Pancreas (tissue), 10 donors: ENCODE measurements at regions not wholly inside any gene's neighbourhood (a gene's known extent, or its start where the extent isn't known, plus 50 kb on each side); places are given as distances from the start of the nearest gene placed in this dataset.

ENCODE experiments used
- ATAC-seq, 4 donors: fragments of 200-7000 bp; cut with Tn5 transposase; one replicate each; pipeline versions ENCODE4 v1.8.0 to v1.9.1; 2020; ENCODE audit warnings: mild to moderate bottlenecking in 4 of 4, moderate library complexity in 4 of 4
- DNase-seq, 6 donors: peaks; one replicate each; pipeline ENCODE4 v3.0.0-alpha.2; 2020
- FAIRE-seq: peaks from 2 replicates; lab custom pipeline; 2012; peaks lifted over from hg19 to GRCh38; lab: Jason Lieb, UNC
- H3K27ac ChIP-seq, 4 donors: fragments of 200-600 bp; sonication (generic); 1 replicate in 3 of 4; 2 replicates in 1 of 4; pipeline versions ENCODE4 v1.5.0 to v1.8.0; 2020
- H3K27me3 ChIP-seq, 4 donors: fragments of 200-600 bp; one replicate each; pipeline ENCODE4 v1.8.0; 2021
- H3K36me3 ChIP-seq, 3 donors: fragments of 200-600 bp; sonication (generic) in 1 of 3; one replicate each; pipeline versions ENCODE4 v1.5.0 to v1.8.0; 2020 to 2021
- H3K4me1 ChIP-seq, 3 donors: fragments of 200-600 bp; one replicate each; pipeline ENCODE4 v1.8.0; 2021
- H3K4me3 ChIP-seq, 4 donors: fragments of 200-600 bp; sonication (generic) in 2 of 4; one replicate each; pipeline versions ENCODE4 v1.5.0 to v1.8.0; 2020 to 2021
- H3K9me3 ChIP-seq, 4 donors: fragments of 200-600 bp; one replicate each; pipeline ENCODE4 v1.8.0; 2021
- WGBS, 2 donors: extraction: QIAGEN DNeasy Blood & Tissue Kit; methylation state at CpG; one replicate each; pipeline ENCODE4 v1.1.7; 2013; 5-methylcytosine and 5-hydroxymethylcytosine counted together
- intact Hi-C, 3 donors: fragments of 100-400 bp; cut with DNase I; formaldehyde crosslinking; loops; one replicate each; pipeline versions ENCODE4 v1.11.1 to v1.14.2; 2022
- TF ChIP-seq, protein P1 (sequence below), 4 donors: fragments of 200-600 bp; sonication (generic) in 3 of 4; IDR thresholded peaks; one replicate each; pipeline versions ENCODE4 v1.5.0 to v1.8.0; 2021; ENCODE audit warnings: antibody characterized with exemption in 4 of 4
- donor health status: healthy with polysubstance abuse.
- donor health status: DM: no; HTN: no; CAD: no; lungs with moderate emphysema.
- donor health status: DM: no; HTN: no; CAD: no.
- donor health status: control.
- donor health status: control.
- donor health status: Bipolar disorder and iron deficiency.
- donor health status: DM: yes; HTN: yes; CAD: no.
- donor health status: DM: no; HTN: no; CAD: no.
- donor health status: DM: no; HTN: no; CAD: no.
- donor health status: DM: yes; HTN: yes; CAD: no.

DNA sequence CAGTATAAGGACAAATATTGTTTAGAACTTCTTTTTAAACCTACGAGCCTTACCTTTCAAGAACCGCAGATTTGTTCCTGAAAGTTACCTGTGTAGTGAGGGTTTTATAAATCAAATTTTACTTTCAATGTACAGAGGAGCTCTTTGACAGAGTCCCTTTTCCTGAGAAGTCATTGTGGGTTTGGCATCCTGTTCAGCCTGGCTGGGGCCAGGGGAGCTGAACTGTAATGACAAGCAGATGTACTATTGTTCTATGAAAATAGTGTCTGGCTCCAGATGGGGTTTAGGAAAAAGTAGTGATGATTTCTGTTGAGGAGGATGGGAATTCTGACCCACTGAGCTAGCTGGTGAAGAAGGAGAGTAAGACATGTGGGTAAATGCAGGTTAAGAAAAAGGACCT, 196.2 kb upstream of the PGRMC2 start:
- H3K36me3 ChIP-seq: no peaks in the 10 kb centered on the region
- no peaks in the 10 kb centered on the region for H3K27me3 ChIP-seq
- H3K27ac ChIP-seq: no peak overlapping the region
- H3K9me3 ChIP-seq: no peaks in the 10 kb centered on the region
- ATAC-seq (no peak), DNase-seq (no peak), FAIRE-seq (no peak)
- no peaks in the 10 kb centered on the region for H3K4me1 ChIP-seq
- no peak overlapping the region for H3K4me3 ChIP-seq
- 91% methylated on average over 2 of the region's 2 CpGs for WGBS, 2 donors
- intact Hi-C loops: no loop called here
- TF ChIP-seq, protein P1, sequence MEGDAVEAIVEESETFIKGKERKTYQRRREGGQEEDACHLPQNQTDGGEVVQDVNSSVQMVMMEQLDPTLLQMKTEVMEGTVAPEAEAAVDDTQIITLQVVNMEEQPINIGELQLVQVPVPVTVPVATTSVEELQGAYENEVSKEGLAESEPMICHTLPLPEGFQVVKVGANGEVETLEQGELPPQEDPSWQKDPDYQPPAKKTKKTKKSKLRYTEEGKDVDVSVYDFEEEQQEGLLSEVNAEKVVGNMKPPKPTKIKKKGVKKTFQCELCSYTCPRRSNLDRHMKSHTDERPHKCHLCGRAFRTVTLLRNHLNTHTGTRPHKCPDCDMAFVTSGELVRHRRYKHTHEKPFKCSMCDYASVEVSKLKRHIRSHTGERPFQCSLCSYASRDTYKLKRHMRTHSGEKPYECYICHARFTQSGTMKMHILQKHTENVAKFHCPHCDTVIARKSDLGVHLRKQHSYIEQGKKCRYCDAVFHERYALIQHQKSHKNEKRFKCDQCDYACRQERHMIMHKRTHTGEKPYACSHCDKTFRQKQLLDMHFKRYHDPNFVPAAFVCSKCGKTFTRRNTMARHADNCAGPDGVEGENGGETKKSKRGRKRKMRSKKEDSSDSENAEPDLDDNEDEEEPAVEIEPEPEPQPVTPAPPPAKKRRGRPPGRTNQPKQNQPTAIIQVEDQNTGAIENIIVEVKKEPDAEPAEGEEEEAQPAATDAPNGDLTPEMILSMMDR (IDR thresholded peaks at IDR 0.05): no peak

DNA sequence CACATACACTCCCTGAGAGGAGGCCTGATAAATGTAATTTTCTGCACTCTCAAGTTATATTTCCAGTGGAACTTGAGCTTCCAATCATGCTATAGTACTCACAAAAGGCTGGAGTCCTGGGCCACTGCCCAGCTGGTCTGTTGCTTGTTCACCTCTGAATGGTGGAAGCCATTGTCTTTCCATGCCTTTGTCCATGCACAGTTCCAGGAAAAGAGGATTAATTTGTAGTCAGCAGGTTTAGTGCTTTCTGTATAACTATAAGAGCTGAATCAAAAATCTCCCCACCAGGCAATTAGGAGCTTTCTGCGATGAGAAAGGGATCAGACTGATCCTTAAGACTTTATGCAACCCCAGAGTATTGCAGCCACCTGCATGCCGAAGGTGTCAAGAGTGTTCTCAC, 195.4 kb upstream of the PGRMC2 start:
- Histone ChIP-seq H3K4me3 (no peak overlapping the region), H3K27ac (no peak overlapping the region), H3K27me3 (no peaks in the 10 kb centered on the region), H3K4me1 (no peaks in the 10 kb centered on the region), H3K36me3 (no peaks in the 10 kb centered on the region), H3K9me3 (no peaks in the 10 kb centered on the region)
- intact Hi-C loops: no loop called here
- TF ChIP-seq, protein P1 (IDR thresholded peaks at IDR 0.05): no peak
- ATAC-seq (no peak), DNase-seq (no peak), FAIRE-seq (no peak)
- WGBS, 2 donors: 92 to 93% methylated on average over 2 of the region's 2 CpGs

DNA sequence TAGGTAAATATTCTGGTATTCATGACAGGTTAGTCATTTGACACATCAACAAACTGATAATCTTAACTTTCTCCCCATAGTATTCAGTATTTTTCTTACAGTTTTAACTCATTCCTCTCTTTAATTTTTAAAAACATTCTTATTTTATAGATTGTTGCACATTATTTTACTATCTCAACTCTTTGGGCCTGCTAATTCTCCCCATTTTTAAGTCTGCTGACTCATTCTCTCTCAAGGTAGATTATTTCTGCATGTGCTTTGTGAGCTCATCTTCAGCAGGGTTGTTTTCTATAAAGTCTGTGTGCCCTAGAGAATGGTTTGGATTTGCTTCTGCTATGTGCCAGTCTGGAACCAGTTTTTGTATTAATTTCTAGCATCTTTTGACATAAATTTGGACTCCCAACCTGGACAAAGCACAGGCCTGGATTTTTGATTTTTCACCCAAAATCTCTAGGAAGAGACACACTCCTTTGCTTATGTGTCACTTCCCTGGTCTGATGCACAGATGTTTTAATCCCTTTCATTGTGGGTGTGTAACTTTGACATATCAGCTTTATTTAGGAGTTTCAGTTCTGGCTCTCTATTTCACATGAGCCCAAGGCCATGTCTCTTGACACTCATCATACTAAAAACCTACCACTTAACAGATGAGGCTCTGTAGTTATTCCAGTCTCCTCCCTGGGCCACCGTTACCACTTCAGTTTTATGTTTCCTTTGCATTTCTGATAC, 194.3 kb upstream of the PGRMC2 start:
- WGBS, 2 donors: 97% methylated on average over 1 of the region's 1 CpG
- TF ChIP-seq, protein P1 (IDR thresholded peaks at IDR 0.05): no peak
- FAIRE-seq (no peak), ATAC-seq (no peak), DNase-seq (no peak)
- Histone ChIP-seq H3K27ac (no peak overlapping the region), H3K27me3 (no peaks in the 10 kb centered on the region), H3K4me3 (no peak overlapping the region), H3K9me3 (no peaks in the 10 kb centered on the region), H3K36me3 (no peaks in the 10 kb centered on the region), H3K4me1 (no peaks in the 10 kb centered on the region)
- intact Hi-C loops: no loop called here

DNA sequence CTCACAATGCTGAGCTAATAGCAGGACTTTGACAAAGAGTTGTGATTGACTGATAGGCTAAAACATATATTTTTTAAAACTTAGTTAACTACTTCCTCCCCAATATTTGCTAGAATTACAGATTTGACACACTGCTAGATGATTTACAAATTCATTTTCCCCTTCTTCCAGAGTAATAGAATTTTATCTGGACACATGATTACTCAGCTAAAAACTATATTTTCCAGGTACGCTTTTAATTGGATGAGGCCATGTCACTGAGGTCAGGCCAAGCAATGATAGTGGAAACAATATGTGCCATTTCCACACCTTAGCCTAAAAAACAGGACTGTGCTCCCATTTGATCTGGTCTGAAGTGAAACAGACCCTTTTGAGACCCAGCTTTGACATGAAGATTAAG, 193.3 kb upstream of the PGRMC2 start:
- 96 to 98% methylated on average over 1 of the region's 1 CpG for WGBS, 2 donors
- DNase-seq (no peak), FAIRE-seq (no peak), ATAC-seq (no peak)
- no peaks in the 10 kb centered on the region for H3K9me3 ChIP-seq
- H3K27ac ChIP-seq: no peak overlapping the region
- H3K4me3 ChIP-seq: no peak overlapping the region
- H3K36me3 ChIP-seq: no peaks in the 10 kb centered on the region
- no peaks in the 10 kb centered on the region for H3K27me3 ChIP-seq
- intact Hi-C loops: no loop called here
- no peaks in the 10 kb centered on the region for H3K4me1 ChIP-seq
- TF ChIP-seq, protein P1 (IDR thresholded peaks at IDR 0.05): no peak

DNA sequence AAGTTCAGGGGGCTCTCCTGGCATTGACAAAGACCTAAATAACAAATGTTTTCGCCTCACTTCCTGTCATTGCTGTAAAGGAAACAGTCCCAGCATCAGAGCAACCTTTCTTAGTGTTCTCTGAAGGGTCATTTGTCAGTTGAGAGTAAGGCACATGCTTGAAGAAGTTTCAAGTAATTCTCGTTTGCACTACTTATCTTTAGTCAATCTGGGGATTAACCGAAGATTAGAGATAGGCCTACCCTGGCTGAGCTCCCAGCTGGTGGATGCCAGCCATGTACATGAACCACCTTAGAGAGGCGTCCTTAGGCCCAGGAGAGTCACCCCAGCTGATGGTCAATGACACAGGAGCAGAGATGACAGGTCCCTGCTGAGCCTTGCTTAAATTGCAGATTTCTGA, 189.9 kb upstream of the PGRMC2 start:
- Histone ChIP-seq H3K27me3 (no peaks in the 10 kb centered on the region), H3K4me3 (no peak overlapping the region), H3K27ac (no peak overlapping the region), H3K9me3 (no peaks in the 10 kb centered on the region), H3K4me1 (no peaks in the 10 kb centered on the region), H3K36me3 (no peaks in the 10 kb centered on the region)
- 61 to 68% methylated on average over 4 of the region's 4 CpGs for WGBS, 2 donors
- ATAC-seq (no peak), DNase-seq (no peak), FAIRE-seq (no peak)
- TF ChIP-seq, protein P1 (IDR thresholded peaks at IDR 0.05): no peak
- intact Hi-C loops: no loop called here
